Kidney epithelial cell (primary cell): ENCODE measurements at regions not wholly inside any gene's neighbourhood (a gene's known extent, or its start where the extent isn't known, plus 50 kb on each side); places are given as distances from the start of the nearest gene placed in this dataset.
"Not testable (repeated sequence)": the region's sequence is repeated elsewhere in the genome, so short reads cannot be mapped to it uniquely, and the experiment has no call there.

Source experiments
- DNase-seq: peaks from one replicate; pipeline ENCODE4 v3.0.0-alpha.2; 2010; ENCODE audit warnings: low read depth
- H3K27me3 ChIP-seq: 2 replicates; pipeline ENCODE4 v1.6.0; 2011; ENCODE audit warnings: low read length; ENCODE audit not compliant: control insufficient read depth, insufficient read depth
- H3K36me3 ChIP-seq: 2 replicates; pipeline ENCODE4 v1.5.1; 2011; ENCODE audit warnings: low read length; ENCODE audit not compliant: control insufficient read depth, insufficient read depth
- H3K4me3 ChIP-seq: 2 replicates; pipeline ENCODE4 v1.5.1; 2011; ENCODE audit warnings: low read depth, mild to moderate bottlenecking, control low read depth, low read length
- CTCF ChIP-seq: IDR thresholded peaks from 2 replicates; pipeline ENCODE4 v1.5.1; 2011; ENCODE audit warnings: mild to moderate bottlenecking, moderate library complexity, low read length, control low read depth, inconsistent platforms; ENCODE audit not compliant: insufficient read depth, poor library complexity, severe bottlenecking

GRCh38 chr3:29022976-29023375, 257.9 kb upstream of the RBMS3 start:
- no peak for DNase-seq
- no peak for TF ChIP-seq CTCF
- H3K27me3 ChIP-seq = no peaks in the 10 kb centered on the region
- no peaks in the 10 kb centered on the region for H3K36me3 ChIP-seq
- H3K4me3 ChIP-seq = no peak overlapping the region

GRCh38 chr3:29026286-29026685, 254.6 kb upstream of the RBMS3 start:
- no peak for TF ChIP-seq CTCF
- Histone ChIP-seq H3K36me3 (no peaks in the 10 kb centered on the region), H3K27me3 (no peaks in the 10 kb centered on the region), H3K4me3 (no peak overlapping the region)
- no peak for DNase-seq

GRCh38 chr3:29026959-29027358, 253.9 kb upstream of the RBMS3 start:
- DNase-seq = no peak
- no peak for TF ChIP-seq CTCF

GRCh38 chr3:29031175-29031574, 249.7 kb upstream of the RBMS3 start:
- not testable (repeated sequence) for H3K27me3 ChIP-seq, DNase-seq, H3K36me3 ChIP-seq, H3K4me3 ChIP-seq

More at GRCh38 chr3:29026959-29027358, 253.9 kb upstream of the RBMS3 start:
- Histone ChIP-seq H3K36me3 (no peaks in the 10 kb centered on the region), H3K4me3 (no peak overlapping the region), H3K27me3 (no peaks in the 10 kb centered on the region)

- Histone ChIP-seq H3K36me3 (no peaks in the 10 kb centered on the region), H3K4me3 (no peak overlapping the region), H3K27me3 (no peaks in the 10 kb centered on the region)
- DNase-seq = no peak
- no peak for TF ChIP-seq CTCF
These were observed 247.4 kb upstream of the RBMS3 start for GRCh38 chr3:29033511-29033910.

GRCh38 chr3:29050155-29050554, 230.7 kb upstream of the RBMS3 start:
- no peak for TF ChIP-seq CTCF
- no peaks in the 10 kb centered on the region for H3K27me3 ChIP-seq
- no peak for DNase-seq

More at GRCh38 chr3:29050155-29050554, 230.7 kb upstream of the RBMS3 start:
- no peak overlapping the region for H3K4me3 ChIP-seq
- no peaks in the 10 kb centered on the region for H3K36me3 ChIP-seq
